HG02763 (cell line): ENCODE measurements at regions not wholly inside any gene's neighbourhood (a gene's known extent, or its start where the extent isn't known, plus 50 kb on each side); places are given as distances from the start of the nearest gene placed in this dataset.
"Not testable (repeated sequence)": the region's sequence is repeated elsewhere in the genome, so short reads cannot be mapped to it uniquely, and the experiment has no call there.

Experiments used
- ATAC-seq: cut with Tn5 transposase; IDR thresholded peaks from one replicate; pipeline ENCODE4 v1.9.1; 2021; ENCODE audit warnings: mild to moderate bottlenecking, moderate library complexity; ENCODE audit not compliant: unreplicated experiment

GRCh38 chr5:62199792-62200716 is 106.0 kb upstream of the KIF2A start:
- ATAC-seq: no peak

GRCh38 chr5:62206150-62206829 is 99.7 kb upstream of the KIF2A start:
- ATAC-seq: no peak

GRCh38 chr5:62208218-62208852 is 97.7 kb upstream of the KIF2A start:
- no peak for ATAC-seq

GRCh38 chr5:62211405-62211804 is 94.6 kb upstream of the KIF2A start:
- no peak for ATAC-seq

- ATAC-seq: no peak
Measured at GRCh38 chr5:62212648-62213047, 93.4 kb upstream of the KIF2A start.

- no peak for ATAC-seq
Measured at GRCh38 chr5:62214701-62215100, 91.3 kb upstream of the KIF2A start.

- not testable (repeated sequence) for ATAC-seq
Measured at GRCh38 chr5:62216603-62217002, 89.4 kb upstream of the KIF2A start.

GRCh38 chr5:62217095-62217494 is 88.9 kb upstream of the KIF2A start:
- not testable (repeated sequence) for ATAC-seq

- not testable (repeated sequence) for ATAC-seq
Measured at GRCh38 chr5:62218860-62219259, 87.1 kb upstream of the KIF2A start.

- ATAC-seq: not testable (repeated sequence)
Measured at GRCh38 chr5:62221881-62222280, 84.1 kb upstream of the KIF2A start.

- ATAC-seq: not testable (repeated sequence)
Measured at GRCh38 chr5:62222305-62222704, 83.7 kb upstream of the KIF2A start.

GRCh38 chr5:62223312-62223670 is 82.7 kb upstream of the KIF2A start:
- peak; percentile 94 for ATAC-seq

- ATAC-seq: not testable (repeated sequence)
Measured at GRCh38 chr5:62224987-62225601, 80.9 kb upstream of the KIF2A start.

GRCh38 chr5:62230876-62231388 is 75.1 kb upstream of the KIF2A start:
- ATAC-seq: not testable (repeated sequence)

GRCh38 chr5:62231576-62231975 is 74.4 kb upstream of the KIF2A start:
- no peak for ATAC-seq

GRCh38 chr5:62232218-62232617 is 73.8 kb upstream of the KIF2A start:
- ATAC-seq: not testable (repeated sequence)

GRCh38 chr5:62233083-62234046 is 72.6 kb upstream of the KIF2A start:
- ATAC-seq: peak; percentile 55

- peak; percentile 44 for ATAC-seq
Measured at GRCh38 chr5:62236593-62236992, 69.4 kb upstream of the KIF2A start.

- ATAC-seq: not testable (repeated sequence)
Measured at GRCh38 chr5:62237944-62238343, 68.1 kb upstream of the KIF2A start.

- not testable (repeated sequence) for ATAC-seq
Measured at GRCh38 chr5:62238584-62238983, 67.4 kb upstream of the KIF2A start.
